T-helper 2 cell treated with Interferon-gamma antibody and Interleukin-4, amounts not matched to agents 5 μg/mL and 100 μg/mL, for 36 hours (primary cell): ENCODE measurements at regions not wholly inside any gene's neighbourhood (a gene's known extent, or its start where the extent isn't known, plus 50 kb on each side); places are given as distances from the start of the nearest gene placed in this dataset.

Experiments used
- DNase-seq: peaks from one replicate; pipeline ENCODE4 v3.0.0; 2021; ENCODE audit warnings: low spot score
- H3K27ac Mint-ChIP-seq: one replicate; pipeline ENCODE4 v1.8.0; 2021; ENCODE audit warnings: mild to moderate bottlenecking, mixed read lengths
- H3K27me3 Mint-ChIP-seq: one replicate; pipeline ENCODE4 v1.8.0; 2021; ENCODE audit warnings: low read depth, mixed read lengths
- H3K36me3 Mint-ChIP-seq: one replicate; pipeline ENCODE4 v1.8.0; 2021; ENCODE audit warnings: low read depth, mixed read lengths
- H3K4me1 Mint-ChIP-seq: one replicate; pipeline ENCODE4 v1.8.0; 2021; ENCODE audit warnings: low read depth, mixed read lengths
- H3K4me3 Mint-ChIP-seq: one replicate; pipeline ENCODE4 v1.8.0; 2022; ENCODE audit warnings: mild to moderate bottlenecking, moderate library complexity, mixed read lengths
- H3K9me3 Mint-ChIP-seq: one replicate; pipeline ENCODE4 v1.8.0; 2021; ENCODE audit warnings: mixed read lengths

- H3K27ac Mint-ChIP-seq = no peak overlapping the region
- H3K4me3 Mint-ChIP-seq = no peak overlapping the region
- H3K9me3 Mint-ChIP-seq = peaks cover 7% of the 10 kb centered on the region
- H3K4me1 Mint-ChIP-seq = peaks cover 15% of the 10 kb centered on the region
- no peak for DNase-seq
- no peaks in the 10 kb centered on the region for H3K36me3 Mint-ChIP-seq
- peaks cover 14% of the 10 kb centered on the region for H3K27me3 Mint-ChIP-seq
Observed at GRCh38 chr14:34195964-34196363, 245.1 kb upstream of the EGLN3 start.

GRCh38 chr14:34190717-34191116, 239.8 kb upstream of the EGLN3 start:
- no peak overlapping the region for H3K4me3 Mint-ChIP-seq
- no peak for DNase-seq
- peaks cover 2% of the 10 kb centered on the region for H3K4me1 Mint-ChIP-seq
- peaks cover 7% of the 10 kb centered on the region for H3K9me3 Mint-ChIP-seq
- no peaks in the 10 kb centered on the region for H3K36me3 Mint-ChIP-seq
- peaks cover 5% of the 10 kb centered on the region for H3K27me3 Mint-ChIP-seq
- H3K27ac Mint-ChIP-seq = no peak overlapping the region

- Mint-ChIP-seq H3K4me3 (no peak overlapping the region), H3K4me1 (peaks cover 2% of the 10 kb centered on the region), H3K27me3 (peaks cover 5% of the 10 kb centered on the region), H3K9me3 (peaks cover 7% of the 10 kb centered on the region), H3K36me3 (no peaks in the 10 kb centered on the region), H3K27ac (no peak overlapping the region)
- DNase-seq = no peak
Observed at GRCh38 chr14:34189866-34190265, 239.0 kb upstream of the EGLN3 start.

- no peak for DNase-seq
- Mint-ChIP-seq H3K27ac (no peak overlapping the region), H3K4me3 (no peak overlapping the region), H3K36me3 (no peaks in the 10 kb centered on the region), H3K4me1 (peaks cover 2% of the 10 kb centered on the region), H3K9me3 (no peaks in the 10 kb centered on the region), H3K27me3 (peaks cover 8% of the 10 kb centered on the region)
Observed at GRCh38 chr14:34187519-34188044, 236.7 kb upstream of the EGLN3 start.

GRCh38 chr14:34187061-34187460, 236.2 kb upstream of the EGLN3 start:
- Mint-ChIP-seq H3K9me3 (no peaks in the 10 kb centered on the region), H3K36me3 (no peaks in the 10 kb centered on the region), H3K27me3 (peaks cover 10% of the 10 kb centered on the region), H3K27ac (no peak overlapping the region), H3K4me1 (peaks cover 6% of the 10 kb centered on the region), H3K4me3 (no peak overlapping the region)
- DNase-seq = no peak

- Mint-ChIP-seq H3K4me3 (no peak overlapping the region), H3K9me3 (no peaks in the 10 kb centered on the region), H3K36me3 (no peaks in the 10 kb centered on the region), H3K27me3 (peaks cover 7% of the 10 kb centered on the region), H3K4me1 (peaks cover 6% of the 10 kb centered on the region), H3K27ac (no peak overlapping the region)
- DNase-seq = no peak
Observed at GRCh38 chr14:34184126-34184525, 233.3 kb upstream of the EGLN3 start.

- peaks cover 7% of the 10 kb centered on the region for H3K27me3 Mint-ChIP-seq
- no peaks in the 10 kb centered on the region for H3K9me3 Mint-ChIP-seq
- H3K36me3 Mint-ChIP-seq = no peaks in the 10 kb centered on the region
- no peak overlapping the region for H3K27ac Mint-ChIP-seq
- H3K4me1 Mint-ChIP-seq = peaks cover 6% of the 10 kb centered on the region
- no peak overlapping the region for H3K4me3 Mint-ChIP-seq
- DNase-seq = no peak
Observed at GRCh38 chr14:34183478-34183877, 232.6 kb upstream of the EGLN3 start.

- no peak overlapping the region for H3K4me3 Mint-ChIP-seq
- H3K36me3 Mint-ChIP-seq = no peaks in the 10 kb centered on the region
- peaks cover 6% of the 10 kb centered on the region for H3K4me1 Mint-ChIP-seq
- H3K27ac Mint-ChIP-seq = no peak overlapping the region
- DNase-seq = no peak
- no peaks in the 10 kb centered on the region for H3K9me3 Mint-ChIP-seq
- H3K27me3 Mint-ChIP-seq = peaks cover 11% of the 10 kb centered on the region
Observed at GRCh38 chr14:34181338-34181737, 230.5 kb upstream of the EGLN3 start.

- peaks cover 6% of the 10 kb centered on the region for H3K4me1 Mint-ChIP-seq
- no peak overlapping the region for H3K27ac Mint-ChIP-seq
- no peak overlapping the region for H3K4me3 Mint-ChIP-seq
- DNase-seq = no peak
- peaks cover 12% of the 10 kb centered on the region for H3K27me3 Mint-ChIP-seq
- H3K36me3 Mint-ChIP-seq = no peaks in the 10 kb centered on the region
- no peaks in the 10 kb centered on the region for H3K9me3 Mint-ChIP-seq
Observed at GRCh38 chr14:34180869-34181268, 230.0 kb upstream of the EGLN3 start.

- no peak for DNase-seq
- H3K4me3 Mint-ChIP-seq = no peak overlapping the region
- peaks cover 6% of the 10 kb centered on the region for H3K4me1 Mint-ChIP-seq
- H3K36me3 Mint-ChIP-seq = no peaks in the 10 kb centered on the region
- no peak overlapping the region for H3K27ac Mint-ChIP-seq
- H3K9me3 Mint-ChIP-seq = no peaks in the 10 kb centered on the region
- H3K27me3 Mint-ChIP-seq = peaks cover 12% of the 10 kb centered on the region
Observed at GRCh38 chr14:34180434-34180833, 229.6 kb upstream of the EGLN3 start.

- no peak overlapping the region for H3K27ac Mint-ChIP-seq
- H3K36me3 Mint-ChIP-seq = no peaks in the 10 kb centered on the region
- H3K27me3 Mint-ChIP-seq = peaks cover 12% of the 10 kb centered on the region
- H3K9me3 Mint-ChIP-seq = no peaks in the 10 kb centered on the region
- no peak overlapping the region for H3K4me3 Mint-ChIP-seq
- peaks cover 6% of the 10 kb centered on the region for H3K4me1 Mint-ChIP-seq
- no peak for DNase-seq
Observed at GRCh38 chr14:34179727-34180126, 228.9 kb upstream of the EGLN3 start.

- no peaks in the 10 kb centered on the region for H3K9me3 Mint-ChIP-seq
- H3K36me3 Mint-ChIP-seq = no peaks in the 10 kb centered on the region
- DNase-seq = no peak
- H3K27ac Mint-ChIP-seq = no peak overlapping the region
- peaks cover 16% of the 10 kb centered on the region for H3K27me3 Mint-ChIP-seq
- H3K4me3 Mint-ChIP-seq = no peak overlapping the region
- peaks cover 3% of the 10 kb centered on the region for H3K4me1 Mint-ChIP-seq
Observed at GRCh38 chr14:34177466-34177865, 226.6 kb upstream of the EGLN3 start.

- H3K27ac Mint-ChIP-seq = no peak overlapping the region
- H3K9me3 Mint-ChIP-seq = no peaks in the 10 kb centered on the region
- H3K4me3 Mint-ChIP-seq = no peak overlapping the region
- peaks cover 27% of the 10 kb centered on the region for H3K27me3 Mint-ChIP-seq
- DNase-seq = no peak
- no peaks in the 10 kb centered on the region for H3K4me1 Mint-ChIP-seq
- H3K36me3 Mint-ChIP-seq = no peaks in the 10 kb centered on the region
Observed at GRCh38 chr14:34175574-34175973, 224.7 kb upstream of the EGLN3 start.

GRCh38 chr14:34174973-34175372, 224.1 kb upstream of the EGLN3 start:
- Mint-ChIP-seq H3K4me1 (no peaks in the 10 kb centered on the region), H3K9me3 (no peaks in the 10 kb centered on the region), H3K27me3 (peaks cover 27% of the 10 kb centered on the region), H3K4me3 (no peak overlapping the region), H3K27ac (no peak overlapping the region), H3K36me3 (no peaks in the 10 kb centered on the region)
- no peak for DNase-seq

GRCh38 chr14:34173916-34174315, 223.0 kb upstream of the EGLN3 start:
- no peak for DNase-seq
- Mint-ChIP-seq H3K4me1 (peaks cover 1% of the 10 kb centered on the region), H3K9me3 (no peaks in the 10 kb centered on the region), H3K36me3 (no peaks in the 10 kb centered on the region), H3K27me3 (peaks cover 27% of the 10 kb centered on the region), H3K4me3 (no peak overlapping the region), H3K27ac (no peak overlapping the region)
